ENCODE measurements at regions not wholly inside any gene's neighbourhood (a gene's known extent, or its start where the extent isn't known, plus 50 kb on each side); places are given as distances from the start of the nearest gene placed in this dataset.
"Not testable (repeated sequence)": the region's sequence is repeated elsewhere in the genome, so short reads cannot be mapped to it uniquely, and the experiment has no call there.

GRCh38 chr4:171246948-171247347 is 566.3 kb upstream of the GALNTL6 start:
- H3K27me3 ChIP-seq, result no peaks in the 10 kb centered on the region
- H3K36me3 ChIP-seq, result no peaks in the 10 kb centered on the region
- no peak for DNase-seq (ENCODE audit: low spot score)
- no peaks in the 10 kb centered on the region for H3K4me1 ChIP-seq
- TF ChIP-seq CTCF (IDR thresholded peaks at IDR 0.05), result no peak
- H3K4me3 ChIP-seq, result no peak overlapping the region
- H3K9me3 ChIP-seq, result no peaks in the 10 kb centered on the region
- H3K27ac ChIP-seq, result no peak overlapping the region

DNA sequence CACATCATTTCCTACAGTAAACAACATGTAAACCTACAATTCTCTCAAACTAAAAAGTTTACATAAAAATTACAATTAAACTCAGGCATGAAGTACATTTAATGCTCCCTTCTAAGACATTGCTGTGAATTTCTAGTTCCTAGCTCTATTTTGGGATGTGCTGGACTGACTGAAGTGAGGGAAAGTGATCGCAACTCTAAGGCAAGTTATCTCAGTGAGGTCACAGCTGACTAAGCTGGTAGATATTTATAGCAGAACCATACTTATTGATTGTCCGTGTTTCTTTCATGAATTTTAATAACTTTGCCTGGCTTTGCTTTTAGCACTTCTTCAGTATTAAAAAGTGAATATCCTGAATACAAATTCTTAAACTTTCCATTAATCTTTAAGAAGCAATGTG is 570.4 kb upstream of the GALNTL6 start:
- H3K4me1 ChIP-seq, result no peaks in the 10 kb centered on the region
- H3K4me3 ChIP-seq, result no peak overlapping the region
- no peaks in the 10 kb centered on the region for H3K36me3 ChIP-seq
- DNase-seq (ENCODE audit: low spot score), result no peak
- no peaks in the 10 kb centered on the region for H3K27me3 ChIP-seq
- no peak for TF ChIP-seq CTCF (IDR thresholded peaks at IDR 0.05)
- no peaks in the 10 kb centered on the region for H3K9me3 ChIP-seq
- H3K27ac ChIP-seq, result no peak overlapping the region

GRCh38 chr4:171239196-171239595 is 574.0 kb upstream of the GALNTL6 start:
- H3K27ac ChIP-seq, result no peak overlapping the region
- DNase-seq (ENCODE audit: low spot score), result no peak
- no peaks in the 10 kb centered on the region for H3K27me3 ChIP-seq
- no peaks in the 10 kb centered on the region for H3K36me3 ChIP-seq
- no peaks in the 10 kb centered on the region for H3K9me3 ChIP-seq
- H3K4me3 ChIP-seq, result no peak overlapping the region
- no peak for TF ChIP-seq CTCF (IDR thresholded peaks at IDR 0.05)
- no peaks in the 10 kb centered on the region for H3K4me1 ChIP-seq

GRCh38 chr4:171235521-171235920 is 577.7 kb upstream of the GALNTL6 start:
- H3K27me3 ChIP-seq, result no peaks in the 10 kb centered on the region
- H3K4me3 ChIP-seq, result no peak overlapping the region
- DNase-seq (ENCODE audit: low spot score), result no peak
- no peak for TF ChIP-seq CTCF (IDR thresholded peaks at IDR 0.05)
- no peaks in the 10 kb centered on the region for H3K4me1 ChIP-seq
- H3K9me3 ChIP-seq, result no peaks in the 10 kb centered on the region
- no peaks in the 10 kb centered on the region for H3K36me3 ChIP-seq
- H3K27ac ChIP-seq, result no peak overlapping the region

DNA sequence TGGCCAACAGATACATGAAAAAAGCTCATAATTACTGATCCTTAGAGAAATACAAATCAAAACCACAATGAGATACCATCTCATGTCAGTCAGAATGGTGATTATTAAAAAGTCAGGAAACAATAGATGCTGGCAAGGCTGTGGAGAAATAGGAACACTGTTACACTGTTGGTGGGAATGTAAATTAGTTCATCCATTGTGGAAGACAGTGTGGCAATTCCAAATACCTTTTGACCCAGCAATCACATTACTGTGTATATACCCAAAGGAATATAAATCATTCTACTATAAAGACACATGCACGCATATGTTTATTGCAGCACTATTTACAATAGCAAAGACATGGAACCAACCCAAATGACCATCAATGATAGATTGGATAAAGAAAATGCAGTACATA is 583.9 kb upstream of the GALNTL6 start:
- H3K27me3 ChIP-seq; H3K9me3 ChIP-seq; H3K4me1 ChIP-seq; H3K4me3 ChIP-seq; H3K27ac ChIP-seq; DNase-seq (ENCODE audit: low spot score); H3K36me3 ChIP-seq: not testable (repeated sequence)

- no peak for DNase-seq (ENCODE audit: low spot score)
- TF ChIP-seq CTCF (IDR thresholded peaks at IDR 0.05), result no peak
These were observed 592.0 kb upstream of the GALNTL6 start for GRCh38 chr4:171221181-171221580.

More at GRCh38 chr4:171221181-171221580, 592.0 kb upstream of the GALNTL6 start:
- Histone ChIP-seq H3K4me3 (no peak overlapping the region), H3K36me3 (no peaks in the 10 kb centered on the region), H3K27me3 (no peaks in the 10 kb centered on the region), H3K4me1 (no peaks in the 10 kb centered on the region), H3K27ac (no peak overlapping the region), H3K9me3 (no peaks in the 10 kb centered on the region)

All from right atrium auricular region (tissue), 2 donors.